HG03025 (cell line): ENCODE measurements at regions not wholly inside any gene's neighbourhood (a gene's known extent, or its start where the extent isn't known, plus 50 kb on each side); places are given as distances from the start of the nearest gene placed in this dataset.

Experiments
- ATAC-seq: cut with Tn5 transposase; IDR thresholded peaks from one replicate; pipeline ENCODE4 v1.9.1; 2021; ENCODE audit warnings: mild to moderate bottlenecking, moderate library complexity; ENCODE audit not compliant: unreplicated experiment, low FRiP score

- no peak for ATAC-seq
Measured at GRCh38 chr9:86893811-86894490, 53.4 kb downstream of the GAS1 start.

GRCh38 chr9:86892576-86892975 lies 54.7 kb downstream of the GAS1 start:
- no peak for ATAC-seq

- no peak for ATAC-seq
Measured at GRCh38 chr9:86891886-86892437, 55.3 kb downstream of the GAS1 start.

- ATAC-seq, result no peak
Measured at GRCh38 chr9:86891091-86891490, 56.2 kb downstream of the GAS1 start.

- no peak for ATAC-seq
Measured at GRCh38 chr9:86885232-86885631, 62.1 kb downstream of the GAS1 start.

GRCh38 chr9:86876621-86877196 lies 70.6 kb downstream of the GAS1 start:
- no peak for ATAC-seq

GRCh38 chr9:86868616-86869015 lies 78.7 kb downstream of the GAS1 start:
- no peak for ATAC-seq

GRCh38 chr9:86867804-86868313 lies 79.4 kb downstream of the GAS1 start:
- no peak for ATAC-seq

GRCh38 chr9:86865952-86866351 lies 81.4 kb downstream of the GAS1 start:
- ATAC-seq, result no peak

GRCh38 chr9:86860006-86860405 lies 87.3 kb downstream of the GAS1 start:
- no peak for ATAC-seq

GRCh38 chr9:86859056-86859455 lies 88.2 kb downstream of the GAS1 start:
- no peak for ATAC-seq

GRCh38 chr9:86858009-86858408 lies 89.3 kb downstream of the GAS1 start:
- ATAC-seq, result no peak

- ATAC-seq, result no peak
Measured at GRCh38 chr9:86856259-86856658, 91.0 kb downstream of the GAS1 start.

- ATAC-seq, result no peak
Measured at GRCh38 chr9:86854898-86855523, 92.3 kb downstream of the GAS1 start.

GRCh38 chr9:86846656-86847055 lies 100.7 kb downstream of the GAS1 start:
- no peak for ATAC-seq

- ATAC-seq, result no peak
Measured at GRCh38 chr9:86843206-86843605, 104.1 kb downstream of the GAS1 start.

- ATAC-seq, result no peak
Measured at GRCh38 chr9:86842573-86842972, 104.7 kb downstream of the GAS1 start.

GRCh38 chr9:86839522-86839921 lies 107.8 kb downstream of the GAS1 start:
- ATAC-seq, result no peak

- no peak for ATAC-seq
Measured at GRCh38 chr9:86838519-86839497, 108.5 kb downstream of the GAS1 start.

- ATAC-seq, result no peak
Measured at GRCh38 chr9:86837345-86837744, 110.0 kb downstream of the GAS1 start.
